GM19372 (cell line): ENCODE measurements at regions not wholly inside any gene's neighbourhood (a gene's known extent, or its start where the extent isn't known, plus 50 kb on each side); places are given as distances from the start of the nearest gene placed in this dataset.
"Not testable (repeated sequence)": the region's sequence is repeated elsewhere in the genome, so short reads cannot be mapped to it uniquely, and the experiment has no call there.

Experiments
- ATAC-seq: cut with Tn5 transposase; IDR thresholded peaks from one replicate; pipeline ENCODE4 v1.9.1; 2021; ENCODE audit warnings: mild to moderate bottlenecking, low read depth, moderate library complexity; ENCODE audit not compliant: unreplicated experiment

DNA sequence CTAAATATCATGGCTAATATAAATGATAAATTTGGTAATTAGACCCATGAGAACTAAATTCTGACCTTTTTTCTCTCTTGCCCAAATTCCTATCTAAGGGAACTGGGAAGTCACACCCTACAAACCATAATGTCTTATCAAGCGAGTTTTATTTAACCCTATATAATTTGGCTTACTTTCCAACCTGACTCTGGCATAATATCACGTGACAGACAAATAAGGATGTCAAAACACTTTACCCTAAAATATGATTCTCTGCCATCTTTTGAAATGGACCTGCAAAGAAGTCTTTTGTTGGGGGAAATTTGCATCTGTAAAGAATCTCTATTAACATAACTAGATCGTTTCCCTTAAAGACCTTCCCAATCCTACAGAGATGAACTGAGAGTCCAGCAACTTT, 1823.5 kb upstream of the LRRTM1 start:
- ATAC-seq, result no peak

GRCh38 chr2:82124629-82125028, 1820.1 kb upstream of the LRRTM1 start:
- ATAC-seq, result no peak

- ATAC-seq, result no peak
Observed at GRCh38 chr2:82120654-82121053, 1816.1 kb upstream of the LRRTM1 start.

DNA sequence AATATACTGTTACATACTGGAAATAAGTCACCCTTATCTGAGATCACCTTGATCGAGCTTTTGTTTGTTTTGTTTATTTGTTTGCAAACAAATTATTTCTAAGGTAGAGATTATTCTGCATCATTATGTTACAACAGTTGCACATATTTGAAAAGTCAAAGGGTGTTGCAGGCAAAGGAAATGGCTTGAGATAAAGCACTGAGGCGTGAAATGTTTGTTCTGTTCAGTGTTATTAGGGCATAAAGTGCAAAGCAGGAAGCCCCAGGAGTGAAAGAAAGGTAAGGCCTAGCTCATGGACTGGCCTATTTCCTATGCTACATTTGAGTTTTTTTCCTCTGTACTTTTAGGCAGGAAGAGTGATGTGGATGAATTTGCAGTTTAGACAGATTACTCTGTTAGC, 1815.6 kb upstream of the LRRTM1 start:
- ATAC-seq, result no peak

DNA sequence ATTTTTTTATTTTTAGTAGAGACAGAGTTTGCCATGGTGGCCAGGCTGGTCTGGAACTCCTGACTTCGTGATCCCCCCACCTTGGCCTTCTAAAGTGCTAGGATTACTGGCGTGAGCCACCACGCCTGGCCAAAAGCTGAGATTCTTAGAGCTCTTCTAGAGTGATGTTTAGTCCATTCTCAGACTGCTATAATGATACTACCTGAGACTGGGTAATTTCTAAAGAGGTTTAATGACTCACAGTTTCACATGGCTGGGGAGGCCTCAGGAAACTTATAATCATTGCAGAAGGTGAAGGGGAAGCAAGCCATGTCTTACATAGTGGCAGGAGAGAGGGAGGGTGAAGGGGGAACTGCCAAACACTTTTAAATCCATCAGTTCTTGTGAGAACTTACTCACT, 1804.9 kb upstream of the LRRTM1 start:
- ATAC-seq, result no peak

DNA sequence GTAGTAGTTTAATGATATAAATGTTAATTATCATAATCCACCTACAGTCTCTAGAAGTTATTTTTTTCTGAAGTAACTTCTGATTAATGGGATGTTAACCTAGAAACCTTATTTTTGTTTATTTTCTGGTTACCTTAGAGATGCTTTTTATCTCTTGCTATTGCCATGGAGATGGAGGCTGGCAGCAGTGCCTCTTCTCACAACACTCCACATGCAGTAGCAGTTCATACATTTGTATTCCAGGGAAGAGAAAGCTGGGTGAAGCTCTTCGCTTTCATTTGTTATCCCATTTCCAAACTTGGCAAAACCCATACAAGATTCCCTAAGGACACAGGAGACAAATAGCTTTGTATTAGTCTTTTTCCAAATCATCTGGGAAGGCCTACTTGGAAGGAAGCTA, 1794.1 kb upstream of the LRRTM1 start:
- no peak for ATAC-seq

DNA sequence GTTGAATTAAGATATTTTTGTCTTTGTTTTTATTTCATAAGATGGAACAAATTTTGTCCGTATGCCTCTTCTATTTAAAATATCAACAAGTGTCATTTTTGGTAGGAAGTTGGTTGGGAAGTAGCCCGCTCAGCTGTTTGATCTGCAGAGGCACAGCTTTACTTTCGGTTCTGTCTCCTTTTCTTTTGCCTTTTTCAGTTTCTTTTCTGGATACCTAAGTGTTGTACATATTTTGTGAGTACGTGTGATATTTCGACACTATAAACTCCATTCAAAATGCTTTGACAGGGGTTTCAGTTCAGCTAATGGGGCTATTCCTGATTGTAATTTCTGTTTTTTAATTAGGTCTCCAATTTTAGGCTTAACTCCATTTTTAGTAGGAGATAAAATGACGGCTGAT, 1785.0 kb upstream of the LRRTM1 start:
- no peak for ATAC-seq

DNA sequence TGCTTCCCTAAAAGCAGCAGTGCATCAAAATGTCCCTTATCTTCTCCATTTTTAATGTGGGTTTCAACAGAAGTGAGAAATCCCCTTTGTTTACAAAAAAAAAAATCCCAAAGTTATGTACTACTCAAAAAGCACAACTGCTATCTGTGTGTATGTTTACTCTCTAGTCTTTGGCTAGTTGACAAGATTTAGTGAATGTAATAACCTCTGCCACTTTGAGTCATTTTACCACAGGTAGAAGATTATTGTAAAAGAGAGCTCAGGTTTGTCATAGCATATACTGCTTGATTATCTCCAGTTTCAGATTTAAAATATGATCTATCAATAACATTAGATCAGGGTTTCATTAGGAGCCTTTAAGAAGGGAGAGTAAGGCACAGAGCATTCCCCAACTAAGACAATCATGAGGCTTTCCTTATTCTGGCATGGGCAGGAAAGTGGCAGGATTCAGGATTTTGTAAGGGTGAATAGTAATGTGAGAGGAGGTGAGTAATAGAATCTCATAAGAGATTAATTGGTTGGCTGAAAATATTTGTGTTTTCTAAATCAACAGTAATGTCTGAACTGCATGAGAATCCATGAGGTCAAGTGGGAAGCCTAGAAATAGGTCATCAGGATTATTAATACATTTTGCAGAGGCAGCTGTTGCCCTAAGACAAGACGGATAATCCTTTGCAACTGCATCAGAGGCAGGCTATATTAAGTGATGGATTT, 1780.3 kb upstream of the LRRTM1 start:
- no peak for ATAC-seq

GRCh38 chr2:82075875-82076274, 1771.3 kb upstream of the LRRTM1 start:
- ATAC-seq, result no peak

- ATAC-seq, result no peak
Observed at GRCh38 chr2:82062463-82062862, 1757.9 kb upstream of the LRRTM1 start.

- no peak for ATAC-seq
Observed at GRCh38 chr2:82055846-82056245, 1751.3 kb upstream of the LRRTM1 start.

DNA sequence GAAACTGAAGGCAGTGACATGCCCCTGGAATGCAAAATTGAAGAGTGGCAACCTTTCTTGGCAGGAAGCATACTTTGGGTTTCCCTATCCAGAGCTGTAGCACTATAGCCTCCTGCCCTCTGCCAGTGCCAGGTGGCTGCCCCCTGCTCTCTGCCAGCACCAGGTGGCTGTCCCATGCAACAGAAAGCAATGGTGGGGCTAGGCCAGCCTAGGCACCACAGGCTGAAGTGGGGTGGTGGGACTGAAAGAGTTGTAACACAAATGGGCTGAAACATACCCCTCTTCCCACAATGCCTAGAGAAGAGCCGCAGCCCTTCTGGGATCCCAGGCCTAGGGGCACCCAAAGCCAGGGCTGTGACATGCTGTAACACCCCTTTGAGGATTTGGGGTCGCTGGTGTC, 1739.3 kb upstream of the LRRTM1 start:
- no peak for ATAC-seq

DNA sequence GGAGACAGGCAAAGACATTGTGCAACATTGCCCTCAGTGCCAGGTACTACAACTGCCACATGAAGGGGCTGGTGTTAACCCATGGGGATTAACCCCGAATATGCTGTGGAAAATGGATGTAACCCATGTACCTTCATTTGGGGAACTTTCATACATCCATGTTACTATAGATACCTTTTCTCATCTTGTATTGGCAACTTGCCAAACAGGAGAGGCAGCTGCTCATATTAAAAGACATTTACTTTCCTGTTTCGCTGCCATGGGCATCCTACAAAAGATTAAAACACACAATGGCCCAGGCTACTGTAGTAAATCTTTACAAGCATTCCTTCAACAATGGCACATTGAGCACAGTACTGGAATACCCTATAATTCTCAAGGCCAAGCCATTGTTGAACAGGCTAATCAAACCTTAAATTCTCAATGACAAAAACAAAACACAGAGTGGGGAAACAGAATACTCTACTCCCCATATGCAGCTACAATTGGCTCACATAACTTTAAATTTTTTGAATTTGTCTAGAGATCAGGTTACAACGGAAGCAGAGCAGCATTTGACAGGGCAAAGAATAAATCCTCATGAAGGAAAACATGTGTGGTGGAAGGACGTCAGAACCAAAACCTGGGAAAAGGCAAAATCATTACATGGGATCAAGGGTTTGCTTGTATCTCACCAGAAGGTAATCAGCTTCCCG, 1723.5 kb upstream of the LRRTM1 start:
- ATAC-seq, result no peak

GRCh38 chr2:82023710-82024109, 1719.2 kb upstream of the LRRTM1 start:
- ATAC-seq, result no peak

DNA sequence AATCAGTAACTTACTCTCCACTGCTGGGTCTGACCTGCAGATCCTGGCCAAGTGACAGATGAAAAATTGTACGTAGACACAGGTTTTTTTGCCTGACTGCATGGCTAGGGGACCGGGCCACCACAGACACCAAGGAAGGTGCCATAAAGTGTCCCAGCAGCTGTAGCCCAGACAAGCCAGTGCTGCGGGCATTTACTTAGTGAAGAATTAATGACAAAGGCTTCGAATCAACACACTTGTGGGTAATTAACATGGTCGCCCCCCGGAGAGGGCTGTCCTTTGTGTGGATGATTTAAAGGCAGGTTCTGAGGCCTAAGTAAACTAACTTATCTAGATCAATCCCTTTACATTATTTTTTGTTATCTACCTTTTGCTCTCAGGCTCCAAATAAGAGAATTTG, 1709.1 kb upstream of the LRRTM1 start:
- ATAC-seq, result no peak

GRCh38 chr2:82007071-82007664, 1702.6 kb upstream of the LRRTM1 start:
- no peak for ATAC-seq

GRCh38 chr2:82005889-82006288, 1701.3 kb upstream of the LRRTM1 start:
- not testable (repeated sequence) for ATAC-seq

DNA sequence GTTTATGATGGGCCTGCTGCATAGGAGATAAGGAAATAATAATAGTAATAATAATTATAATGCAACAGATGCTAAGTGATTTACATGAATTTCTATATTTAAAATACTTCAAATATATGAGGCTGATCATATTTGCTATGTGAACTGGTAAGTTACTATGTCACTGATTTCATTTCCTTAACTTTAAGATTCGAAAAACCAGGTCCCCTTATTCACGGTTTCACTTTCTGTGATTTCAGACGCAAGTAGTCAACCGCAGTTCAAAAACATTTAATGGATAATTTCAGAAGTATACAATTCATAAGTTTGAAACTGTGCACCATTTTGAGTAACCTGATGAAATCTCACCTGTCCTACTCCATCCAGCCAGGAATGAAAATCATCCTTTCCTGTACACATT, 1697.1 kb upstream of the LRRTM1 start:
- ATAC-seq, result no peak

DNA sequence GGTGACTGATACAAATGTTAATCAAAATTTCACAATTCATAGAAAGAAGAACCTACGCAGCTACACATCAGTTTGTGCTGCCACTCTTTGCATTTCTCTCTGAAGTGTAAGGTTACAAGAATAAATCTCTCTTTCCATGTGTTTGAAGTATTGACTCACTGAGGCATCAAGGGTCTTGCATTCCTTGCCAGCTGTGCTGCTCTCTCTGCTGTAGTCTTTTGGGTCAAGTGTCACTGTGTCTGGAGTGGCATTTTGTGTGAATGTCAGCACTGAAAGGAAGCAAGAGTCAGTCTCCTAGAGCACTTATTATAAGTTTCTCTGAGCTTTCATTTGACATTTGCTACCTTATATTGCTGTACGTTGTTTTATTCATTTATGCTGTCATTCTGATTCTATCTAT, 1696.1 kb upstream of the LRRTM1 start:
- ATAC-seq, result no peak

GRCh38 chr2:81996332-81996731, 1691.8 kb upstream of the LRRTM1 start:
- no peak for ATAC-seq

DNA sequence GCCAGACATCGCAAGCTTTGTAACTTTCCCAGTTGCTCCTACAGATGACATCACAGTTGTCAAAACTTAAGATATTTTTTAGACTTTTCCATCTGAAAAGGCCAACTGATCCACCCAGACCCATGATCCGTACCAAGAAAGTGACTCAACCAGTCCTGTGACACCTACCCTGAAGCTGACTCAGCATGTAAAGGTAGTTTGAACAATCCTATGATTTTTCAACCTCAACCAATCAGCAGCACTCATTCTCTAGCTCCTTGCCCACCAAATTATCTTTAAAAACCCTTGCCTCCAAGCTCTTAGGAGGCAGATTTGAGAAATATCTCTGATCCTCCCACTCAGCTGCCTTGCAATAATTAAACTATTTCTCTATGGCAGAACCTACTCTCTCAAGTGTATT, 1686.7 kb upstream of the LRRTM1 start:
- no peak for ATAC-seq

DNA sequence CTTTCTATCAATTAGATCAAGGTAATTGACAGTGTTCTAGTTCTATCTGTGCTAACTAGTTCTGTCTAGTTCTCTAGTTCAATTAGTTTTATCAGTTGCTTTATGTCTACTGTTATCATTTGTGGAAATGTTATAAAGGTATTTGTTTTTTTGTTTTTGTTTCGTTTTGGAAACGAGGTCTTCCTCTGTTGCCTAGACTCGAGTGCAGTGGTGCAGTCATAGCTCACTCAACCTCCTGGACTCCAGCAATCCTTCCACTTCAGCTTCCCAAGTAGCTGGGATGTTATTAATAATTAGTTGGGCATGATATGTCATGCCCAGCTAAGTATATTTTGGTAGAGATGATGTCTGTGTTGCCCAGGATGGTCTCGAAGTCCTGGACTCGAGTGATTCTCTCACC, 1682.8 kb upstream of the LRRTM1 start:
- no peak for ATAC-seq
